ENCODE measurements at regions not wholly inside any gene's neighbourhood (a gene's known extent, or its start where the extent isn't known, plus 50 kb on each side); places are given as distances from the start of the nearest gene placed in this dataset.
"Not testable (repeated sequence)": the region's sequence is repeated elsewhere in the genome, so short reads cannot be mapped to it uniquely, and the experiment has no call there.

DNA sequence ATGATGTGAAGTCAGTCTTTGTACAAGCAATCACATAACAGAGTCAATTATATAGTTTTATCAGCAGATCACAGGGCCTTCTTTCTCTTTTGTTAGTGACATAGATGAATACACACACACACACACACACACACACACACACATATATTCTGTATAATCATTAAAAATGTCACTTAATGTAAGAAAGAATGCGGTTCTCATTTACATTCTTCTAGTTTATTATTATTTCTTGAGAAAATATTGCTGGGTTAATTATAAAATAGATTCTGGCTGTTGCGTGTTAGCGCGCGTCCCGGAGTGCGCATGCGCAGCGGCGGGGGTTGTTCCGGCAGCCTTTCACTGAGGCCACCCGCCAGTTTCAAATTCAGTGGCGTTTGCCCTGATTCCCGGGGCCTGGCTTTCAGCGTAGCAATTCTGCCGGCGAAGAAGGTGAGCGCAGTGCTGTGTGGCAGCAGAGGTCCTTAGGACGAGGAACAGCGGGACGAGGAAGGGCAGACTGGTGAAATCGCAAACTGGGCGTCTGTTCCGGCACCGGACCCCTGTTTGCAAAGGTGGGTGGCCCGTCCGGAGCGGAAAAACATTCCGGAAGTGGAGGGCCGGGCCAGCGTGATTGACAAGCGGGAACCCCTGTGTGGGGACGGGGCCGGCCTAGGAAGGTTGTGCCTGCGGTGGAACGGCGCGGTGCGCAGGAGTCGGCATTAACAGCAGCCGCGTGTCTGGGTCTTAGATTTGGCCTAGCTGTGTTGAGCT is 75.3 kb upstream of the PZP start:
- H3K4me3 Mint-ChIP-seq, result peak overlapping the region; percentile 81 to 98 (median 94)
- H3K27me3 ChIP-seq (ENCODE audit: control insufficient read depth in 2 of 2, insufficient read depth in 2 of 2, low read length in 2 of 2); H3K9me3 ChIP-seq (ENCODE audit: control insufficient read depth in 2 of 3, low read length in 3 of 3); H3K36me3 Mint-ChIP-seq; POLR2A ChIA-PET; H3K4me1 ChIP-seq (ENCODE audit: control insufficient read depth in 2 of 2, insufficient read depth in 2 of 2, low read length in 2 of 2); H3K9me3 Mint-ChIP-seq; H3K36me3 ChIP-seq (ENCODE audit: control insufficient read depth in 2 of 3, insufficient read depth in 3 of 3, low read length in 3 of 3); CTCF ChIA-PET: not testable (repeated sequence)
- peak overlapping the region; percentile 64 for H3K4me3 ChIP-seq (ENCODE audit: low read length)
- H3K27ac ChIP-seq (ENCODE audit: low read depth, low read length), result peak overlapping the region; percentile 68
- ATAC-seq, result peak; percentile 47
- H3K27ac Mint-ChIP-seq, result peak overlapping the region in 7 of 9 donors; percentile 75 to 97 (median 96)
- peak; percentile 55 to 95 (median 86) for DNase-seq
- peaks cover 0 to 13% (median 4%) of the 10 kb centered on the region in 7 donors for H3K4me1 Mint-ChIP-seq
- H3K27me3 Mint-ChIP-seq, result peaks cover 0 to 13% (median 6%) of the 10 kb centered on the region in 5 donors
- intact Hi-C loops (cut with micrococcal nuclease), result loop anchor here in 1 of 2 donors (1.0 to 5.0 kb wide), 4 partner anchors 334 to 1084 kb away; partner anchors contain the start of genes CLEC2B, GABARAPL1 and M6PR

DNA sequence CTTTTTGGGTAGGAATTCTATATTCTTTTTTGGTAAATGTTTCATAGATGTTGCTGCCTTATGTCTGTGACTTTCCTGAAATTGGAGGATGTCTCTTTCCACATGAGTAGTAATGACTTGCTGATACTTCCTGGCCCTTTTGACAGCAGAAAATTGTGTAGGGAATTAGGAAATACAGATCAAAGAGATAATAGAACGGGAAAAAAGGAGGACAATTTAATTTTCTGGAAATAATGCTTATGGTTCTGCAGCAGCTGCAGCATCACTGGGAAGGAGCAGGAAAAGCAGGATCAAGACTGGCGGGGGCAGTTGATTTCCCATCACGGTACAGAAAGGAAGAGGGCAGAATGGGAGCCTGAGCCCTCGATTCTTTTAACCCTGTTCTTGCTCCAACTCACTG is 68.8 kb upstream of the PZP start:
- Mint-ChIP-seq H3K4me3 (no peak overlapping the region), H3K27me3 (peaks cover 0 to 31% (median 17%) of the 10 kb centered on the region in 5 donors), H3K27ac (no peak overlapping the region), H3K36me3 (no peaks in the 10 kb centered on the region), H3K9me3 (no peaks in the 10 kb centered on the region), H3K4me1 (no peaks in the 10 kb centered on the region)
- H3K27ac ChIP-seq (ENCODE audit: low read depth, low read length), result no peak overlapping the region
- H3K27me3 ChIP-seq (ENCODE audit: control insufficient read depth in 2 of 2, insufficient read depth in 2 of 2, low read length in 2 of 2), result no peaks in the 10 kb centered on the region
- H3K36me3 ChIP-seq (ENCODE audit: control insufficient read depth in 2 of 3, insufficient read depth in 3 of 3, low read length in 3 of 3), result no peaks in the 10 kb centered on the region
- CTCF ChIA-PET, result no interaction called here
- no peak overlapping the region for H3K4me3 ChIP-seq (ENCODE audit: low read length)
- no peaks in the 10 kb centered on the region for H3K4me1 ChIP-seq (ENCODE audit: control insufficient read depth in 2 of 2, insufficient read depth in 2 of 2, low read length in 2 of 2)
- intact Hi-C loops (cut with micrococcal nuclease), result no loop called here
- H3K9me3 ChIP-seq (ENCODE audit: control insufficient read depth in 2 of 3, low read length in 3 of 3), result no peaks in the 10 kb centered on the region
- DNase-seq, result no peak
- POLR2A ChIA-PET, result no interaction called here
- ATAC-seq, result no peak

DNA sequence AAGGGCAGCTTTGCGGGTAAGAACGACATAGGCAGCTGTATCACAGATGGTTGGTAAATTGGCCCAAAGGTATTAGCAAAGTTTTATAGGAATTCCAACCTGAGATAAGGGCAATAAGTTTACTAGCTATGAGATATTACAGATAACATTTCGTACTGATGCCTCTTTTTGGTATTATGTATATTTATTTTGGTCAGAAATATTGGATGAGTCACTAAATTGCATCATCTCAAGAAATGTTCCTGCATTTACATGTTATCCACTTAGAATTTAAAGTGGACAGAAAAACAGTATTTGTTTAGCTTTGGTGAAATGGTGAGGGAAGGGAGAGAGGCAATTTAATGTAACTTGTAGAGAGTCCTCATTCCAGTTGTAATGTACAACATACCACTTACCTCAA is 65.1 kb upstream of the PZP start:
- Mint-ChIP-seq H3K27me3 (peaks cover 0 to 21% (median 9%) of the 10 kb centered on the region in 5 donors), H3K36me3 (no peaks in the 10 kb centered on the region), H3K4me1 (no peaks in the 10 kb centered on the region), H3K4me3 (no peak overlapping the region), H3K27ac (no peak overlapping the region), H3K9me3 (peaks cover 0 to 3% (median 0%) of the 10 kb centered on the region in 11 donors)
- intact Hi-C loops (cut with micrococcal nuclease), result no loop called here
- ChIA-PET POLR2A (no interaction called here), CTCF (no interaction called here)
- H3K4me3 ChIP-seq (ENCODE audit: low read length), result no peak overlapping the region
- DNase-seq (no peak), ATAC-seq (no peak)
- no peaks in the 10 kb centered on the region for H3K9me3 ChIP-seq (ENCODE audit: control insufficient read depth in 2 of 3, low read length in 3 of 3)
- H3K36me3 ChIP-seq (ENCODE audit: control insufficient read depth in 2 of 3, insufficient read depth in 3 of 3, low read length in 3 of 3), result no peaks in the 10 kb centered on the region
- no peak overlapping the region for H3K27ac ChIP-seq (ENCODE audit: low read depth, low read length)
- no peaks in the 10 kb centered on the region for H3K4me1 ChIP-seq (ENCODE audit: control insufficient read depth in 2 of 2, insufficient read depth in 2 of 2, low read length in 2 of 2)
- no peaks in the 10 kb centered on the region for H3K27me3 ChIP-seq (ENCODE audit: control insufficient read depth in 2 of 2, insufficient read depth in 2 of 2, low read length in 2 of 2)

DNA sequence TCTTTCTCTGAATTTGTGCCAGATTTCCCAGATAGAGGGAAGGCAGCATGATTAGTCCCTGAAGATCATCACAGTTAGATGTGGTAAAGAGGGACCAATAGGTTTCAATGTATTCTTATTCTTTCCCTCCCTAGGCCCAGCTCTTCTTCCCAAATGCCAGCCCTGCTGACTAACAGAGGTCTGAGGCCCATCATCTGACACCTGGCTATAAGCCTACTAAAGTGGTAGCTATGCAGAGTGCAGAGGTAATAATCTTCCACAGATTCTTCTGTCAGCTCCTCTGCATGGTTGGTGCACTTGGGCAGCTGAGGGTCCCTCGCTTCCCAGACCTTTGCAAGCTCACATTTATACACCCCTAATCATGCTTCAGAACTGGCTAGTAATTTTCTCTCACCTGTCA is 63.7 kb upstream of the PZP start:
- no peaks in the 10 kb centered on the region for H3K36me3 Mint-ChIP-seq
- CTCF ChIA-PET, result no interaction called here

DNA sequence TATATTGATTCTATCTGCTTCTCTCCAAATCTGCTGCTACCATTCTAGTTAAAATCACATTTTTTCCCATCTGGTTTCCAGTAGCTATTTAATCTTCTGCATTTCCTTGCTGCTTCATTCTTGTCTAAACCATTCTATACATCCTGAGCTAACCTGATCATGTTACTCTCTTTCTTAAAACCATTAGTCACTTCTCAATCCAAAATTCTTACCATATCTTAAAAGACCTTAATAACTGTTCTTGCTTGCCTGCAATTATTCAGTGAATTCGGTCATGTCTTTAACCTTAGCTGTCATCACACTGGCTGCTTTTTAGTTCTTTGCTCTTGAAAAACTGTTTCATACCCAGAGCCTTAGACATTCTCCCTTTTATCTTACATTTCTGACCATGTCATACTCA is 56.4 kb upstream of the PZP start:
- no peak overlapping the region for H3K4me3 ChIP-seq (ENCODE audit: low read length)
- no peaks in the 10 kb centered on the region for H3K27me3 ChIP-seq (ENCODE audit: control insufficient read depth in 2 of 2, insufficient read depth in 2 of 2, low read length in 2 of 2)
- intact Hi-C loops (cut with micrococcal nuclease), result no loop called here
- no peaks in the 10 kb centered on the region for H3K4me1 Mint-ChIP-seq
- H3K4me3 Mint-ChIP-seq, result no peak overlapping the region
- no peak overlapping the region for H3K27ac ChIP-seq (ENCODE audit: low read depth, low read length)
- no peak for ATAC-seq
- no peaks in the 10 kb centered on the region for H3K9me3 Mint-ChIP-seq
- no peaks in the 10 kb centered on the region for H3K4me1 ChIP-seq (ENCODE audit: control insufficient read depth in 2 of 2, insufficient read depth in 2 of 2, low read length in 2 of 2)
- ChIA-PET CTCF (no interaction called here), POLR2A (no interaction called here)
- H3K27me3 Mint-ChIP-seq, result peaks cover 0 to 13% (median 0%) of the 10 kb centered on the region in 5 donors
- no peaks in the 10 kb centered on the region for H3K9me3 ChIP-seq (ENCODE audit: control insufficient read depth in 2 of 3, low read length in 3 of 3)
- no peak overlapping the region for H3K27ac Mint-ChIP-seq
- no peaks in the 10 kb centered on the region for H3K36me3 ChIP-seq (ENCODE audit: control insufficient read depth in 2 of 3, insufficient read depth in 3 of 3, low read length in 3 of 3)
- DNase-seq, result no peak
- no peaks in the 10 kb centered on the region for H3K36me3 Mint-ChIP-seq

More for the DNA sequence above, 63.7 kb upstream of the PZP start:
- H3K9me3 ChIP-seq (ENCODE audit: control insufficient read depth in 2 of 3, low read length in 3 of 3), result no peaks in the 10 kb centered on the region
- intact Hi-C loops (cut with micrococcal nuclease), result no loop called here
- no peaks in the 10 kb centered on the region for H3K4me1 Mint-ChIP-seq
- H3K9me3 Mint-ChIP-seq, result peaks cover 0 to 3% (median 0%) of the 10 kb centered on the region in 11 donors
- no peak overlapping the region for H3K27ac Mint-ChIP-seq
- H3K27me3 Mint-ChIP-seq, result peaks cover 0 to 16% (median 6%) of the 10 kb centered on the region in 5 donors
- DNase-seq, result no peak
- H3K4me3 Mint-ChIP-seq, result no peak overlapping the region
- no peaks in the 10 kb centered on the region for H3K4me1 ChIP-seq (ENCODE audit: control insufficient read depth in 2 of 2, insufficient read depth in 2 of 2, low read length in 2 of 2)
- ATAC-seq, result no peak
- POLR2A ChIA-PET, result no interaction called here
- no peak overlapping the region for H3K27ac ChIP-seq (ENCODE audit: low read depth, low read length)
- H3K27me3 ChIP-seq (ENCODE audit: control insufficient read depth in 2 of 2, insufficient read depth in 2 of 2, low read length in 2 of 2), result no peaks in the 10 kb centered on the region
- no peaks in the 10 kb centered on the region for H3K36me3 ChIP-seq (ENCODE audit: control insufficient read depth in 2 of 3, insufficient read depth in 3 of 3, low read length in 3 of 3)
- no peak overlapping the region for H3K4me3 ChIP-seq (ENCODE audit: low read length)

DNA sequence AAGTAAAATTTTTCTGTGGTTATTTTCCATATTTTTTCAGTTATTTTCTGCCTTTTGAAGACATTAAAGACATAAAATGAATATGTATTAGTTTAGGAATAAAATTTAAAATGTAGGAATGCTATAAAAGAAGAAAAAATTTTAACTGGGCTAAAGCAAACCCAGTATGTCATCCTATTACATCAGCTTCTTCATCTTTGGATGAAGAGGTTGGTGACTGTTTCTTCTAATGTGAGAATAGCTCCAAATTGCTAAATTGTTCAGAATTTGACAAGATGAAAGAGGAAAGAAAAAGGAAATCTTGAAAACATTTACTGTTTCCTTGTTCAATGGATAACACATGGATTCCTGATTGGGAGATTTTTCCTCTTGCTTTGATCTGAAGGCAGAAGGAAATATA is 52.7 kb upstream of the PZP start:
- ChIA-PET POLR2A (no interaction called here), CTCF (no interaction called here)
- Mint-ChIP-seq H3K9me3 (no peaks in the 10 kb centered on the region), H3K36me3 (peaks cover 0 to 13% (median 4%) of the 10 kb centered on the region in 5 donors), H3K27me3 (peaks cover 0 to 7% (median 0%) of the 10 kb centered on the region in 5 donors), H3K4me3 (no peak overlapping the region), H3K4me1 (peaks cover 0 to 4% (median 0%) of the 10 kb centered on the region in 7 donors), H3K27ac (no peak overlapping the region)
- H3K4me3 ChIP-seq (ENCODE audit: low read length), result no peak overlapping the region
- H3K27me3 ChIP-seq (ENCODE audit: control insufficient read depth in 2 of 2, insufficient read depth in 2 of 2, low read length in 2 of 2), result no peaks in the 10 kb centered on the region
- H3K36me3 ChIP-seq (ENCODE audit: control insufficient read depth in 2 of 3, insufficient read depth in 3 of 3, low read length in 3 of 3), result no peaks in the 10 kb centered on the region
- no peaks in the 10 kb centered on the region for H3K9me3 ChIP-seq (ENCODE audit: control insufficient read depth in 2 of 3, low read length in 3 of 3)
- no peaks in the 10 kb centered on the region for H3K4me1 ChIP-seq (ENCODE audit: control insufficient read depth in 2 of 2, insufficient read depth in 2 of 2, low read length in 2 of 2)
- intact Hi-C loops (cut with micrococcal nuclease), result no loop called here
- DNase-seq, result no peak
- ATAC-seq, result no peak
- no peak overlapping the region for H3K27ac ChIP-seq (ENCODE audit: low read depth, low read length)

DNA sequence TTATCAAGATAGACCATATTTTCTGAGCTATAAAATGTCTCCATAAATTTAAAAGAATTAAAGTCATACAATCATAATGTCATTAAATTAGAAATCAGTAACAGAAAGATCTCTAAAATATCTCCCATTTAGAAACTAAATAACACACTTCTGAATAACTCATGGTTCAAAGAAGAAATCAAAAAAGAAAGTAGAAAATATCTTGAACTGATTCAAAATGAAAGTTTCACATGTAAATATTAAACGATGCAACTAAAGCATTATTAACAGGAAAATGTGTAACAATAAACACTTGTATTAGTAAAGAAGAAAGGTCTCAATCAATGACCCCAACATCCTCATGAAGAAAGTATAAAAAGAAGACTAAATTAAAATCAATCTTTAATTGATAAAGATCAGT is 50.5 kb upstream of the PZP start:
- no peaks in the 10 kb centered on the region for H3K9me3 Mint-ChIP-seq
- H3K27me3 ChIP-seq (ENCODE audit: control insufficient read depth in 2 of 2, insufficient read depth in 2 of 2, low read length in 2 of 2), result no peaks in the 10 kb centered on the region
- no peaks in the 10 kb centered on the region for H3K4me1 ChIP-seq (ENCODE audit: control insufficient read depth in 2 of 2, insufficient read depth in 2 of 2, low read length in 2 of 2)
- no peaks in the 10 kb centered on the region for H3K9me3 ChIP-seq (ENCODE audit: control insufficient read depth in 2 of 3, low read length in 3 of 3)
- no peak overlapping the region for H3K27ac ChIP-seq (ENCODE audit: low read depth, low read length)
- ChIA-PET POLR2A (no interaction called here), CTCF (no interaction called here)
- peaks cover 0 to 5% (median 0%) of the 10 kb centered on the region in 5 donors for H3K27me3 Mint-ChIP-seq
- peaks cover 0 to 5% (median 0%) of the 10 kb centered on the region in 3 experiments for H3K36me3 ChIP-seq (ENCODE audit: control insufficient read depth in 2 of 3, insufficient read depth in 3 of 3, low read length in 3 of 3)
- peaks cover 0 to 23% (median 4%) of the 10 kb centered on the region in 5 donors for H3K36me3 Mint-ChIP-seq
- H3K4me1 Mint-ChIP-seq, result peaks cover 0 to 4% (median 0%) of the 10 kb centered on the region in 7 donors
- intact Hi-C loops (cut with micrococcal nuclease), result no loop called here
- ATAC-seq (no peak), DNase-seq (no peak)
- H3K4me3 Mint-ChIP-seq, result no peak overlapping the region
- peak overlapping the region in 1 of 9 donors; percentile 32 for H3K27ac Mint-ChIP-seq
- no peak overlapping the region for H3K4me3 ChIP-seq (ENCODE audit: low read length)
